Activated CD4-positive, alpha-beta memory T cell treated with anti-CD3 and anti-CD28 coated beads for 36 hours (primary cell): ENCODE measurements at regions not wholly inside any gene's neighbourhood (a gene's known extent, or its start where the extent isn't known, plus 50 kb on each side); places are given as distances from the start of the nearest gene placed in this dataset.

Experiments used
- CTCF ChIA-PET: fragments of 350-600 bp; sonication (Branson Sonifier 250); formaldehyde crosslinking; loops from one replicate; lab custom pipeline; 2021; ENCODE audit warnings: antibody characterized with exemption, inconsistent platforms; lab: Charles Lee
- POLR2A ChIA-PET: fragments of 350-600 bp; sonication (Branson Sonifier 250); formaldehyde crosslinking; loops from one replicate; lab custom pipeline; 2021; ENCODE audit warnings: antibody characterized with exemption; lab: Charles Lee
- DNase-seq: peaks from one replicate; pipeline ENCODE4 v3.0.0-alpha.2; 2020
- H3K27ac Mint-ChIP-seq: one replicate; pipeline ENCODE4 v1.8.0; 2021; ENCODE audit warnings: mixed read lengths
- H3K27me3 Mint-ChIP-seq: one replicate; pipeline ENCODE4 v1.8.0; 2021; ENCODE audit warnings: mixed read lengths
- H3K36me3 Mint-ChIP-seq: one replicate; pipeline ENCODE4 v1.8.0; 2021; ENCODE audit warnings: mixed read lengths
- H3K4me1 Mint-ChIP-seq: one replicate; pipeline ENCODE4 v1.8.0; 2021; ENCODE audit warnings: low read depth, mixed read lengths
- H3K4me3 Mint-ChIP-seq: one replicate; pipeline ENCODE4 v1.8.0; 2021; ENCODE audit warnings: mild to moderate bottlenecking, mixed read lengths
- H3K9me3 Mint-ChIP-seq: one replicate; pipeline ENCODE4 v1.8.0; 2021; ENCODE audit warnings: mixed read lengths
- intact Hi-C: fragments of 100-400 bp; cut with micrococcal nuclease; formaldehyde crosslinking; loops from one replicate; pipeline ENCODE4 v1.15.1; 2023

GRCh38 chr1:95326023-95326422 lies 92.0 kb downstream of the RWDD3 start:
- no peak overlapping the region for H3K4me3 Mint-ChIP-seq
- no peak overlapping the region for H3K27ac Mint-ChIP-seq
- no peak for DNase-seq
- ChIA-PET POLR2A (no interaction called here), CTCF (no interaction called here)
- H3K36me3 Mint-ChIP-seq: no peaks in the 10 kb centered on the region
- H3K27me3 Mint-ChIP-seq: peaks cover 4% of the 10 kb centered on the region
- intact Hi-C loops: no loop called here
- H3K9me3 Mint-ChIP-seq: no peaks in the 10 kb centered on the region
- no peaks in the 10 kb centered on the region for H3K4me1 Mint-ChIP-seq

- Mint-ChIP-seq H3K4me1 (no peaks in the 10 kb centered on the region), H3K27ac (no peak overlapping the region), H3K4me3 (no peak overlapping the region), H3K27me3 (no peaks in the 10 kb centered on the region), H3K9me3 (no peaks in the 10 kb centered on the region), H3K36me3 (no peaks in the 10 kb centered on the region)
- POLR2A ChIA-PET: no interaction called here
- no peak for DNase-seq
- intact Hi-C loops: no loop called here
- CTCF ChIA-PET: no interaction called here
Measured at GRCh38 chr1:95332754-95333153, 98.7 kb downstream of the RWDD3 start.

GRCh38 chr1:95339377-95339776 lies 105.4 kb downstream of the RWDD3 start:
- ChIA-PET POLR2A (no interaction called here), CTCF (no interaction called here)
- no peak overlapping the region for H3K4me3 Mint-ChIP-seq
- DNase-seq: no peak
- H3K9me3 Mint-ChIP-seq: no peaks in the 10 kb centered on the region
- H3K27ac Mint-ChIP-seq: no peak overlapping the region
- no peaks in the 10 kb centered on the region for H3K27me3 Mint-ChIP-seq
- no peaks in the 10 kb centered on the region for H3K4me1 Mint-ChIP-seq
- intact Hi-C loops: no loop called here
- H3K36me3 Mint-ChIP-seq: no peaks in the 10 kb centered on the region

- Mint-ChIP-seq H3K27ac (no peak overlapping the region), H3K9me3 (no peaks in the 10 kb centered on the region), H3K4me3 (no peak overlapping the region), H3K4me1 (no peaks in the 10 kb centered on the region), H3K27me3 (no peaks in the 10 kb centered on the region), H3K36me3 (no peaks in the 10 kb centered on the region)
- POLR2A ChIA-PET: no interaction called here
- DNase-seq: no peak
- CTCF ChIA-PET: no interaction called here
- intact Hi-C loops: no loop called here
Measured at GRCh38 chr1:95340061-95340460, 106.1 kb downstream of the RWDD3 start.

- H3K4me3 Mint-ChIP-seq: no peak overlapping the region
- H3K27ac Mint-ChIP-seq: no peak overlapping the region
- H3K36me3 Mint-ChIP-seq: no peaks in the 10 kb centered on the region
- no peaks in the 10 kb centered on the region for H3K4me1 Mint-ChIP-seq
- no peaks in the 10 kb centered on the region for H3K9me3 Mint-ChIP-seq
- intact Hi-C loops: no loop called here
- peaks cover 5% of the 10 kb centered on the region for H3K27me3 Mint-ChIP-seq
- DNase-seq: no peak
- ChIA-PET CTCF (no interaction called here), POLR2A (no interaction called here)
Measured at GRCh38 chr1:95352767-95353166, 118.8 kb downstream of the RWDD3 start.

- CTCF ChIA-PET: no interaction called here
- DNase-seq: no peak
- no peaks in the 10 kb centered on the region for H3K9me3 Mint-ChIP-seq
- H3K27me3 Mint-ChIP-seq: peaks cover 5% of the 10 kb centered on the region
- no peak overlapping the region for H3K27ac Mint-ChIP-seq
- no peaks in the 10 kb centered on the region for H3K4me1 Mint-ChIP-seq
- no peaks in the 10 kb centered on the region for H3K36me3 Mint-ChIP-seq
- H3K4me3 Mint-ChIP-seq: no peak overlapping the region
- intact Hi-C loops: no loop called here
- POLR2A ChIA-PET: no interaction called here
Measured at GRCh38 chr1:95353194-95353593, 119.2 kb downstream of the RWDD3 start.

GRCh38 chr1:95364546-95364945 lies 130.5 kb downstream of the RWDD3 start:
- intact Hi-C loops: no loop called here
- POLR2A ChIA-PET: no interaction called here
- no peaks in the 10 kb centered on the region for H3K36me3 Mint-ChIP-seq
- peaks cover 3% of the 10 kb centered on the region for H3K9me3 Mint-ChIP-seq
- no peak for DNase-seq
- CTCF ChIA-PET: no interaction called here
- H3K27ac Mint-ChIP-seq: no peak overlapping the region
- H3K4me1 Mint-ChIP-seq: no peaks in the 10 kb centered on the region
- peaks cover 10% of the 10 kb centered on the region for H3K27me3 Mint-ChIP-seq
- H3K4me3 Mint-ChIP-seq: no peak overlapping the region

- H3K4me1 Mint-ChIP-seq: no peaks in the 10 kb centered on the region
- POLR2A ChIA-PET: no interaction called here
- no peak overlapping the region for H3K4me3 Mint-ChIP-seq
- CTCF ChIA-PET: no interaction called here
- H3K9me3 Mint-ChIP-seq: peaks cover 3% of the 10 kb centered on the region
- H3K36me3 Mint-ChIP-seq: no peaks in the 10 kb centered on the region
- peaks cover 8% of the 10 kb centered on the region for H3K27me3 Mint-ChIP-seq
- intact Hi-C loops: no loop called here
- no peak for DNase-seq
- H3K27ac Mint-ChIP-seq: no peak overlapping the region
Measured at GRCh38 chr1:95366498-95366897, 132.5 kb downstream of the RWDD3 start.

GRCh38 chr1:95368178-95368577 lies 134.2 kb downstream of the RWDD3 start:
- DNase-seq: no peak
- POLR2A ChIA-PET: no interaction called here
- intact Hi-C loops: no loop called here
- H3K9me3 Mint-ChIP-seq: peaks cover 3% of the 10 kb centered on the region
- CTCF ChIA-PET: no interaction called here
- no peak overlapping the region for H3K4me3 Mint-ChIP-seq
- no peaks in the 10 kb centered on the region for H3K4me1 Mint-ChIP-seq
- H3K27ac Mint-ChIP-seq: no peak overlapping the region
- H3K36me3 Mint-ChIP-seq: no peaks in the 10 kb centered on the region
- H3K27me3 Mint-ChIP-seq: peaks cover 3% of the 10 kb centered on the region

- Mint-ChIP-seq H3K36me3 (no peaks in the 10 kb centered on the region), H3K27ac (no peak overlapping the region), H3K4me3 (no peak overlapping the region), H3K4me1 (no peaks in the 10 kb centered on the region), H3K9me3 (peaks cover 3% of the 10 kb centered on the region), H3K27me3 (no peaks in the 10 kb centered on the region)
- CTCF ChIA-PET: interaction anchor here (0.6 kb wide), 1 partner anchor 10 kb away, joined by 3 read pairs; no protein-coding TSS in a partner anchor
- POLR2A ChIA-PET: no interaction called here
- DNase-seq: no peak
- intact Hi-C loops: no loop called here
Measured at GRCh38 chr1:95369985-95370690, 136.1 kb downstream of the RWDD3 start.

GRCh38 chr1:95370691-95371562 lies 136.9 kb downstream of the RWDD3 start:
- DNase-seq: no peak
- no peaks in the 10 kb centered on the region for H3K27me3 Mint-ChIP-seq
- ChIA-PET CTCF (no interaction called here), POLR2A (no interaction called here)
- H3K9me3 Mint-ChIP-seq: peaks cover 1% of the 10 kb centered on the region
- no peaks in the 10 kb centered on the region for H3K4me1 Mint-ChIP-seq
- intact Hi-C loops: no loop called here
- no peak overlapping the region for H3K27ac Mint-ChIP-seq
- H3K4me3 Mint-ChIP-seq: no peak overlapping the region
- no peaks in the 10 kb centered on the region for H3K36me3 Mint-ChIP-seq

GRCh38 chr1:95371666-95372282 lies 137.8 kb downstream of the RWDD3 start:
- H3K9me3 Mint-ChIP-seq: no peaks in the 10 kb centered on the region
- no peak for DNase-seq
- ChIA-PET POLR2A (no interaction called here), CTCF (no interaction called here)
- H3K4me1 Mint-ChIP-seq: no peaks in the 10 kb centered on the region
- intact Hi-C loops: no loop called here
- H3K27me3 Mint-ChIP-seq: no peaks in the 10 kb centered on the region
- H3K27ac Mint-ChIP-seq: no peak overlapping the region
- H3K36me3 Mint-ChIP-seq: no peaks in the 10 kb centered on the region
- H3K4me3 Mint-ChIP-seq: no peak overlapping the region
